ENCODE measurements at regions not wholly inside any gene's neighbourhood (a gene's known extent, or its start where the extent isn't known, plus 50 kb on each side); places are given as distances from the start of the nearest gene placed in this dataset.

DNA sequence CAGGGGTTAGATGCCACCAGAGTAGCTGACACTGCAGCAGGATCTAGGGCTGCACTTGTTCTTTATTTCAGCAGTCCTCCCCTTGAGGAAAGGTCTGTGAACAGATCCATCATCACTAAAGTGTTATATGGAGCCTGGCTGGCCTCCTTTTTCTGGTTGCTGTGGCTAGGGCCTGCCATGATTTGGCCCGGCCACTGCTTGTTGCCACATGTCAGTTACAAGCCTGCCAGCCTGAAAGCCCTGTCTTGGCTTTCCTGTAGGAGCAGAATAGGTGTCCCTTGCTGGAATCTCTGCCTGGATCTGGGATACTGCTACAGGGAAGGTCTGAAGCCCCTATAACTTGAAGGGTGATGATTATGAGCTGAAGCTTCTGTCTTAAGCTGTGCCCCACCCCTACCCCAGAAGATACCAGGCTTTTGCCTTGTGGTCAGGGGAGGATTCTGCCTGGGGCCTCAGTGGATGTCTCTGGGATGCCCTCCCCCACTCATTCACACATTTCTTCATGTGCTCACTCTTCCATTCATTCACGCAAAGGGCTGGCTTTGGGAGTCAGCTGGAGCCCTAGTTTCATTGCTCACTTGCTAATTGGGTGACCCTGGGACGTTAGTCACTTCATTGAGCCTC, 64.7 kb downstream of the NDUFS5 start:
- Histone ChIP-seq H3K27me3 (ENCODE audit: control insufficient read depth in 2 of 2, insufficient read depth in 2 of 2, low read length in 2 of 2) (no peaks in the 10 kb centered on the region), H3K27ac (ENCODE audit: low read depth, low read length) (no peak overlapping the region), H3K4me1 (ENCODE audit: control insufficient read depth in 2 of 2, insufficient read depth in 2 of 2, low read length in 2 of 2) (no peaks in the 10 kb centered on the region), H3K9me3 (ENCODE audit: control insufficient read depth in 2 of 3, low read length in 3 of 3) (no peaks in the 10 kb centered on the region), H3K36me3 (ENCODE audit: control insufficient read depth in 2 of 3, insufficient read depth in 3 of 3, low read length in 3 of 3) (no peaks in the 10 kb centered on the region), H3K4me3 (ENCODE audit: low read length) (no peak overlapping the region)
- peak overlapping the region in 1 of 9 donors; percentile 8 for H3K27ac Mint-ChIP-seq
- peaks cover 4 to 11% (median 5%) of the 10 kb centered on the region in 7 donors for H3K4me1 Mint-ChIP-seq
- CTCF ChIA-PET: interaction anchor here (1.2 to 2.0 kb wide), 3 partner anchors 238 to 320 kb away, joined by 3 to 14 read pairs (median 6); no protein-coding TSS in a partner anchor
- intact Hi-C loops (cut with micrococcal nuclease): loop anchor here (5.0 kb wide), 2 partner anchors 229 to 254 kb away; no protein-coding TSS in a partner anchor
- peaks cover 0 to 3% (median 0%) of the 10 kb centered on the region in 5 donors for H3K36me3 Mint-ChIP-seq
- no peak overlapping the region for H3K4me3 Mint-ChIP-seq
- H3K9me3 Mint-ChIP-seq: no peaks in the 10 kb centered on the region
- POLR2A ChIA-PET: interaction anchor here (0.5 to 1.2 kb wide), 3 partner anchors 8 to 272 kb away, joined by 3 to 4 read pairs (median 3); partner anchors contain the start of gene NDUFS5
- peaks cover 0 to 12% (median 5%) of the 10 kb centered on the region in 5 donors for H3K27me3 Mint-ChIP-seq
- DNase-seq (no peak), ATAC-seq (no peak)

DNA sequence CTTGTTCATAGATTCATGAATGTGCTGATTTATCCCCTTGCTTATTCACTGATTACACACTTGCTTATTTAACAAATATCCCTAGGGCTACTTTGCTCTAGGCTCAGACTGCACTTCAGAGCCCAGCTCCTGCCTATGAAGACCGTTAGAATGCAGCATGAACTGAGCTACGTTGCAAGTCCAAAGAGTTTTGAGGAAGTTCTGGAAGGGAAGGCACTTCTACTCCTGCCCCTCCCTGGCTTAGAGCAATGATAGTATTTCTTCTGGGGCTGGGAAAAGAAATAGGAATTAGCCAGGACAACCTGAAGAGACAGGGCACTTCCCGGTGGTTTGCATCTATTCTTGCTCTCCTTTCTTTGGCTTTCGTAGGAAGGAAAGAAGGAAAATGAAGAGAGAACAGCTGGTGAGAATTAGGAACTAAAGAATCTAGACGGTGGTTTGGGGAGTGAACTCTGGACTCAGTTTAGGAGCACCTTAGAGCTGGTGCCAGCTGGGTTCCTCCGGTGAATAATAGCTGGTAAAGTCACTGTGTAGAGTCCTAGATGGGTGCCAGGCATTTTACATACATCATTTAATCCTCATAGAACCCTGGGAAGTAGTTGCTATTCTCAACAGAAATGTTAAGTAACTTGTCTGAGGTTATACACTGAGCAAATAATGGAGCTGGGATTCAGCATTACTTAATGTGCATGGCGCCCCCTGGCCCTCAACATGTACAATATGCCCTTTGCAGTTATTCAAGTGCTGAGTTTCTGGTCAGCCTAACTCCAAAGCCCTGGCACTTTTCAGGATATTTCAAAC, 65.9 kb downstream of the NDUFS5 start:
- ATAC-seq: peak; percentile 82
- H3K27me3 ChIP-seq (ENCODE audit: control insufficient read depth in 2 of 2, insufficient read depth in 2 of 2, low read length in 2 of 2): no peaks in the 10 kb centered on the region
- POLR2A ChIA-PET: interaction anchor here (0.5 to 0.6 kb wide), 2 partner anchors 273 to 481 kb away, joined by 3 to 4 read pairs; no protein-coding TSS in a partner anchor

GRCh38 chr1:39094685-39095084, 68.5 kb downstream of the NDUFS5 start:
- Histone ChIP-seq H3K36me3 (ENCODE audit: control insufficient read depth in 2 of 3, insufficient read depth in 3 of 3, low read length in 3 of 3) (no peaks in the 10 kb centered on the region), H3K27ac (ENCODE audit: low read depth, low read length) (no peak overlapping the region), H3K27me3 (ENCODE audit: control insufficient read depth in 2 of 2, insufficient read depth in 2 of 2, low read length in 2 of 2) (no peaks in the 10 kb centered on the region), H3K4me1 (ENCODE audit: control insufficient read depth in 2 of 2, insufficient read depth in 2 of 2, low read length in 2 of 2) (peaks cover 0 to 3% of the 10 kb centered on the region in 2 donors), H3K9me3 (ENCODE audit: control insufficient read depth in 2 of 3, low read length in 3 of 3) (no peaks in the 10 kb centered on the region), H3K4me3 (ENCODE audit: low read length) (no peak overlapping the region)
- CTCF ChIA-PET: interaction anchor here (0.6 to 0.8 kb wide), 2 partner anchors 267 to 966 kb away, joined by 3 read pairs; no protein-coding TSS in a partner anchor
- no peak for DNase-seq
- POLR2A ChIA-PET: no interaction called here
- H3K27ac Mint-ChIP-seq: peak overlapping the region in 1 of 9 donors; percentile 46
- intact Hi-C loops (cut with micrococcal nuclease): loop anchor here (5.0 kb wide), 3 partner anchors 232 to 563 kb away; no protein-coding TSS in a partner anchor
- no peaks in the 10 kb centered on the region for H3K9me3 Mint-ChIP-seq
- peaks cover 0 to 5% (median 3%) of the 10 kb centered on the region in 5 donors for H3K27me3 Mint-ChIP-seq
- H3K36me3 Mint-ChIP-seq: no peaks in the 10 kb centered on the region
- H3K4me3 Mint-ChIP-seq: no peak overlapping the region
- no peak for ATAC-seq
- H3K4me1 Mint-ChIP-seq: peaks cover 10 to 18% (median 11%) of the 10 kb centered on the region in 7 donors

More for the DNA sequence above, 65.9 kb downstream of the NDUFS5 start:
- peak in 8 of 9 donors; percentile 33 to 61 (median 46) for DNase-seq
- no peaks in the 10 kb centered on the region for H3K36me3 ChIP-seq (ENCODE audit: control insufficient read depth in 2 of 3, insufficient read depth in 3 of 3, low read length in 3 of 3)
- intact Hi-C loops (cut with micrococcal nuclease): loop anchor here (1.0 to 5.0 kb wide), 6 partner anchors 104 to 255 kb away; partner anchors contain the start of genes MYCBP (in 1 of the 2) and RRAGC (in 1 of the 2)
- peaks cover 4 to 11% (median 5%) of the 10 kb centered on the region in 7 donors for H3K4me1 Mint-ChIP-seq
- H3K4me3 Mint-ChIP-seq: peak overlapping the region in 1 of 10 donors; percentile 51
- H3K36me3 Mint-ChIP-seq: no peaks in the 10 kb centered on the region
- H3K4me3 ChIP-seq (ENCODE audit: low read length): no peak overlapping the region
- H3K9me3 Mint-ChIP-seq: no peaks in the 10 kb centered on the region
- no peaks in the 10 kb centered on the region for H3K4me1 ChIP-seq (ENCODE audit: control insufficient read depth in 2 of 2, insufficient read depth in 2 of 2, low read length in 2 of 2)
- CTCF ChIA-PET: interaction anchor here (0.5 to 2.0 kb wide), 15 partner anchors 15 to 446 kb away, joined by 3 to 14 read pairs (median 3); partner anchors contain the start of gene RRAGC
- H3K9me3 ChIP-seq (ENCODE audit: control insufficient read depth in 2 of 3, low read length in 3 of 3): no peaks in the 10 kb centered on the region
- H3K27ac Mint-ChIP-seq: no peak overlapping the region
- H3K27ac ChIP-seq (ENCODE audit: low read depth, low read length): no peak overlapping the region
- H3K27me3 Mint-ChIP-seq: peaks cover 0 to 5% (median 3%) of the 10 kb centered on the region in 5 donors

DNA sequence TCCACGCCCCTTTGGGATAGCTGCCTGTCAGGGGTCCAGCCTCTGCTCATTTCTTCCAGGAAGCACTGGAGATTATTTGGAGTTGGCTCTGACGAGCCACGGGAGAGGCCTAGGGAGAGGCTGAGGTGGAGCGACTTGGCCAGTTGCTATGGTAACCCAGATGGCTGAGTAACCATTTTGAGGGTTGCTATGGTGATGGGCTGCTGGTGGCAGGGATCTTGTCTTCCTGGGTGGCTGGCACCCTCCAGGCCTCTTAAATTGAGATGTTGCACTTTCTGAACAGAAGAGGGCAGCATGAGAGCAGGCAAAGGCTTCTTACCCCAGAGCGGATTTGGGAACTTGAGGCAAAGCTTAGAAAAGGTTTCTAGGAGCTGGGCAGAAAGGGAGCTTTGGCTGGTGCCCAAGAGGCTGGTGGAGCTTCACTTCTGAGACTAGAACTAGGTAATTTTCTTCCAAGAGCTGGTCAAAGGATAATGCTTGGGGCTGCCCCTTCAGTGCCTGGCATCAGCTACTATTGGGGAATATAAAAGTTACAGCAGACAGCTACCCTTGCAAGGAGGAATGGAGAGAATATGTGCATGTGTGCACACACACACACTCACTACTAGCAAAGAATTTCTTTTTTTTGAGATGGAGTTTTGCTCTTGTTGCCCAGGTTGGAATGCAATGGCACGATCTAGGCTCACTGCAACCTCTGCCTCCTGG, 72.5 kb downstream of the NDUFS5 start:
- intact Hi-C loops (cut with micrococcal nuclease): loop anchor here (1.0 to 5.0 kb wide), 8 partner anchors 93 to 559 kb away; no protein-coding TSS in a partner anchor
- H3K4me3 Mint-ChIP-seq: no peak overlapping the region
- H3K9me3 Mint-ChIP-seq: no peaks in the 10 kb centered on the region
- DNase-seq: peak in 8 of 9 donors; percentile 42 to 75 (median 69)
- no peaks in the 10 kb centered on the region for H3K9me3 ChIP-seq (ENCODE audit: control insufficient read depth in 2 of 3, low read length in 3 of 3)
- H3K36me3 ChIP-seq (ENCODE audit: control insufficient read depth in 2 of 3, insufficient read depth in 3 of 3, low read length in 3 of 3): no peaks in the 10 kb centered on the region
- CTCF ChIA-PET: interaction anchor here (0.6 to 3.8 kb wide), 18 partner anchors 9 to 1081 kb away, joined by 3 to 39 read pairs (median 4); no protein-coding TSS in a partner anchor
- peak; percentile 89 for ATAC-seq
- no peak overlapping the region for H3K4me3 ChIP-seq (ENCODE audit: low read length)
- peaks cover 0 to 3% (median 0%) of the 10 kb centered on the region in 5 donors for H3K27me3 Mint-ChIP-seq
- H3K27ac ChIP-seq (ENCODE audit: low read depth, low read length): no peak overlapping the region
- H3K27me3 ChIP-seq (ENCODE audit: control insufficient read depth in 2 of 2, insufficient read depth in 2 of 2, low read length in 2 of 2): no peaks in the 10 kb centered on the region
- POLR2A ChIA-PET: interaction anchor here (0.8 to 1.7 kb wide), 2 partner anchors 7 to 93 kb away, joined by 3 to 5 read pairs; no protein-coding TSS in a partner anchor
- H3K4me1 ChIP-seq (ENCODE audit: control insufficient read depth in 2 of 2, insufficient read depth in 2 of 2, low read length in 2 of 2): peaks cover 3 to 10% of the 10 kb centered on the region in 2 donors
- peak overlapping the region in 5 of 9 donors; percentile 5 to 65 (median 9) for H3K27ac Mint-ChIP-seq
- H3K36me3 Mint-ChIP-seq: no peaks in the 10 kb centered on the region
- H3K4me1 Mint-ChIP-seq: peaks cover 22 to 24% (median 23%) of the 10 kb centered on the region in 7 donors

DNA sequence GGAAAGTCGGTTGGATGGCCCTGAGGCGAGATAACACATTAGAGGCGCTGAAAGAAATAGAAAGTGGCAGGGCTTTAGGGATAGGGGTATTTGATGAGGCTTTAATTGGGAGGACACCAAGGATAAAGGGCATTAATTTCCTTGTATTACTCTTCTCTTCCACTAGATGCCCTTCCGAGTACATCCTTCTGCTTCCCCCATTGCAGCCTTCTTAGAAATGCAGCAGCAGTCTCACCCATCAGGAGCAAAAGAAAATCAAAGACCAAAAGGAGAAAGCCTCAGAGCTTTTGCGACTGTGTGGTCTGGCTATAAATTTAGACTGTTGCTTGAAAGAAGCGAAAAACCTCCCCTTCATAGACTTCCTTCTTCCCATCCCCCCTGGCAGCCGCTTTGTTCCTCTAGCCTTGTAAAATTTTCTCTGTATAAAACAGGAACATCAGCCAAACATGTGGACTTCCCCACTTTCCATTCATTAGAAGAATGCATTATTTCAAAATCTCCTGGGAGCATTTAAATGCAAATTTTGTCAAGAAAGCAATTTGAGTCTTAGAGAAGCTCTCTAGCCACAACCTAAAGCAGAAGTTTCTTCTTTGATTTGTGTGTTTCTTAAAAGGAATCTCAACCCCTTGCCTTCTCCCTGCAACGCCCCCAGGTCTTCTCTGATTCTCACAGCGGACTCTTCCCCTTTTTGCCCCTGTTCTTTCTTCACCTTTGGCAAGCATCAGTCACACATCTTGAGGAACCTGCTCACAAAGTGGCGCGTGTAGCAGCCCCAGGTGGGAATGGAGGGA, 76.6 kb downstream of the NDUFS5 start:
- Histone ChIP-seq H3K4me1 (ENCODE audit: control insufficient read depth in 2 of 2, insufficient read depth in 2 of 2, low read length in 2 of 2) (peaks cover 11 to 14% of the 10 kb centered on the region in 2 donors), H3K36me3 (ENCODE audit: control insufficient read depth in 2 of 3, insufficient read depth in 3 of 3, low read length in 3 of 3) (no peaks in the 10 kb centered on the region), H3K27me3 (ENCODE audit: control insufficient read depth in 2 of 2, insufficient read depth in 2 of 2, low read length in 2 of 2) (no peaks in the 10 kb centered on the region), H3K27ac (ENCODE audit: low read depth, low read length) (no peak overlapping the region), H3K4me3 (ENCODE audit: low read length) (no peak overlapping the region), H3K9me3 (ENCODE audit: control insufficient read depth in 2 of 3, low read length in 3 of 3) (no peaks in the 10 kb centered on the region)
- H3K4me3 Mint-ChIP-seq: peak overlapping the region in 7 of 10 donors; percentile 6 to 70 (median 40)
- peaks cover 0 to 3% (median 0%) of the 10 kb centered on the region in 5 donors for H3K36me3 Mint-ChIP-seq
- peaks cover 30 to 44% (median 40%) of the 10 kb centered on the region in 7 donors for H3K4me1 Mint-ChIP-seq
- H3K27me3 Mint-ChIP-seq: peaks cover 0 to 10% (median 0%) of the 10 kb centered on the region in 5 donors
- intact Hi-C loops (cut with micrococcal nuclease): loop anchor here (1.0 to 2.0 kb wide), 7 partner anchors 80 to 474 kb away; partner anchors contain the start of gene PABPC4 (in 1 of the 2)
- peak overlapping the region in 8 of 9 donors; percentile 1 to 79 (median 42) for H3K27ac Mint-ChIP-seq
- DNase-seq: peak in 7 of 9 donors; percentile 37 to 59 (median 45)
- peak; percentile 52 for ATAC-seq
- CTCF ChIA-PET: interaction anchor here (0.6 to 2.4 kb wide), 5 partner anchors 14 to 335 kb away, joined by 3 to 11 read pairs (median 3); no protein-coding TSS in a partner anchor
- POLR2A ChIA-PET: interaction anchor here (0.7 to 0.8 kb wide), 2 partner anchors 23 to 85 kb away, joined by 3 read pairs; no protein-coding TSS in a partner anchor
- no peaks in the 10 kb centered on the region for H3K9me3 Mint-ChIP-seq
